IPS DF 6.9 (cell line): ENCODE measurements at regions not wholly inside any gene's neighbourhood (a gene's known extent, or its start where the extent isn't known, plus 50 kb on each side); places are given as distances from the start of the nearest gene placed in this dataset.

Experiments used
- DNase-seq: peaks from one replicate; pipeline ENCODE4 v3.0.0-alpha.2; 2013; ENCODE audit warnings: low read depth, low spot score
- H3K27ac ChIP-seq: one replicate; pipeline ENCODE4 v1.5.1; 2013; ENCODE audit warnings: low read length, control low read depth
- H3K27me3 ChIP-seq: 2 replicates; pipeline ENCODE4 v1.6.1; 2013; ENCODE audit warnings: mild to moderate bottlenecking, low read length; ENCODE audit not compliant: control insufficient read depth, insufficient read depth
- H3K36me3 ChIP-seq: 2 replicates; pipeline ENCODE4 v1.6.1; 2013; ENCODE audit warnings: low read length; ENCODE audit not compliant: control insufficient read depth, insufficient read depth
- H3K4me1 ChIP-seq: 2 replicates; pipeline ENCODE4 v1.6.1; 2013; ENCODE audit warnings: low read length; ENCODE audit not compliant: control insufficient read depth, insufficient read depth
- H3K4me3 ChIP-seq: 2 replicates; pipeline ENCODE4 v1.5.1; 2013; ENCODE audit warnings: mild to moderate bottlenecking, low read length
- H3K9me3 ChIP-seq: 2 replicates; pipeline ENCODE4 v1.6.1; 2013; ENCODE audit warnings: low read length, inconsistent platforms; ENCODE audit not compliant: control insufficient read depth, insufficient read depth
- WGBS: extraction: QIAGEN DNeasy Blood & Tissue Kit; methylation state at CpG from one replicate; pipeline ENCODE4 v1.1.7; 2013; ENCODE audit warnings: mixed read lengths, missing lambda C conversion rate; ENCODE audit not compliant: insufficient read length, insufficient coverage; 5-methylcytosine and 5-hydroxymethylcytosine counted together

- no peak for DNase-seq
- Histone ChIP-seq H3K9me3 (no peaks in the 10 kb centered on the region), H3K4me1 (no peaks in the 10 kb centered on the region), H3K4me3 (no peak overlapping the region), H3K27me3 (no peaks in the 10 kb centered on the region), H3K27ac (no peak overlapping the region), H3K36me3 (no peaks in the 10 kb centered on the region)
- WGBS: no CpG with 5 or more reads among the region's 3 CpGs
Measured at GRCh38 chr3:103818398-103818797, 1383.6 kb downstream of the ZPLD1 start.

GRCh38 chr3:103818800-103819199, 1384.0 kb downstream of the ZPLD1 start:
- no CpG with 5 or more reads among the region's 2 CpGs for WGBS
- no peak for DNase-seq
- H3K27ac ChIP-seq: no peak overlapping the region
- H3K4me3 ChIP-seq: no peak overlapping the region
- no peaks in the 10 kb centered on the region for H3K4me1 ChIP-seq
- no peaks in the 10 kb centered on the region for H3K36me3 ChIP-seq
- H3K9me3 ChIP-seq: no peaks in the 10 kb centered on the region
- no peaks in the 10 kb centered on the region for H3K27me3 ChIP-seq

- no peak overlapping the region for H3K27ac ChIP-seq
- no peaks in the 10 kb centered on the region for H3K36me3 ChIP-seq
- H3K4me3 ChIP-seq: no peak overlapping the region
- no peak for DNase-seq
- H3K4me1 ChIP-seq: no peaks in the 10 kb centered on the region
- no peaks in the 10 kb centered on the region for H3K9me3 ChIP-seq
- H3K27me3 ChIP-seq: no peaks in the 10 kb centered on the region
Measured at GRCh38 chr3:103825586-103825985, 1390.8 kb downstream of the ZPLD1 start.

- no peak overlapping the region for H3K27ac ChIP-seq
- H3K4me3 ChIP-seq: no peak overlapping the region
- H3K36me3 ChIP-seq: no peaks in the 10 kb centered on the region
- H3K4me1 ChIP-seq: no peaks in the 10 kb centered on the region
- no peak for DNase-seq
- H3K9me3 ChIP-seq: no peaks in the 10 kb centered on the region
- no peaks in the 10 kb centered on the region for H3K27me3 ChIP-seq
Measured at GRCh38 chr3:103829723-103830326, 1395.0 kb downstream of the ZPLD1 start.

GRCh38 chr3:103847081-103848062, 1412.6 kb downstream of the ZPLD1 start:
- no peak for DNase-seq
- 100% methylated on average over 2 of the region's 8 CpGs for WGBS

GRCh38 chr3:103851793-103852192, 1417.0 kb downstream of the ZPLD1 start:
- DNase-seq: no peak
- H3K27ac ChIP-seq: no peak overlapping the region
- H3K9me3 ChIP-seq: no peaks in the 10 kb centered on the region
- H3K36me3 ChIP-seq: no peaks in the 10 kb centered on the region
- H3K4me1 ChIP-seq: no peaks in the 10 kb centered on the region
- H3K4me3 ChIP-seq: no peak overlapping the region
- no peaks in the 10 kb centered on the region for H3K27me3 ChIP-seq

More at GRCh38 chr3:103847081-103848062, 1412.6 kb downstream of the ZPLD1 start:
- Histone ChIP-seq H3K27me3 (no peaks in the 10 kb centered on the region), H3K9me3 (no peaks in the 10 kb centered on the region), H3K36me3 (no peaks in the 10 kb centered on the region), H3K4me1 (no peaks in the 10 kb centered on the region), H3K4me3 (no peak overlapping the region), H3K27ac (no peak overlapping the region)

- no peaks in the 10 kb centered on the region for H3K9me3 ChIP-seq
- H3K4me3 ChIP-seq: no peak overlapping the region
- H3K27ac ChIP-seq: no peak overlapping the region
- DNase-seq: no peak
- H3K36me3 ChIP-seq: no peaks in the 10 kb centered on the region
- no peaks in the 10 kb centered on the region for H3K27me3 ChIP-seq
- H3K4me1 ChIP-seq: 0 out of 2 replicates have a peak, but pooled peaks cover 1% of the 10 kb centered on the region
Measured at GRCh38 chr3:103862415-103862814, 1427.6 kb downstream of the ZPLD1 start.

- H3K27ac ChIP-seq: no peak overlapping the region
- no CpG with 5 or more reads among the region's 3 CpGs for WGBS
Measured at GRCh38 chr3:103863381-103863780, 1428.6 kb downstream of the ZPLD1 start.

GRCh38 chr3:103866113-103866512, 1431.3 kb downstream of the ZPLD1 start:
- Histone ChIP-seq H3K4me3 (no peak overlapping the region), H3K36me3 (no peaks in the 10 kb centered on the region), H3K27ac (no peak overlapping the region), H3K4me1 (0 out of 2 replicates have a peak, but pooled peaks cover 1% of the 10 kb centered on the region), H3K27me3 (no peaks in the 10 kb centered on the region), H3K9me3 (no peaks in the 10 kb centered on the region)
- no CpG with 5 or more reads among the region's 3 CpGs for WGBS
- DNase-seq: no peak

More at GRCh38 chr3:103863381-103863780, 1428.6 kb downstream of the ZPLD1 start:
- Histone ChIP-seq H3K9me3 (no peaks in the 10 kb centered on the region), H3K27me3 (no peaks in the 10 kb centered on the region), H3K36me3 (no peaks in the 10 kb centered on the region), H3K4me1 (0 out of 2 replicates have a peak, but pooled peaks cover 1% of the 10 kb centered on the region), H3K4me3 (no peak overlapping the region)
- DNase-seq: no peak

GRCh38 chr3:103873021-103873420, 1438.2 kb downstream of the ZPLD1 start:
- Histone ChIP-seq H3K27ac (no peak overlapping the region), H3K27me3 (no peaks in the 10 kb centered on the region), H3K36me3 (no peaks in the 10 kb centered on the region), H3K9me3 (no peaks in the 10 kb centered on the region), H3K4me1 (no peaks in the 10 kb centered on the region), H3K4me3 (no peak overlapping the region)
- DNase-seq: no peak
